CD8-positive, alpha-beta memory T cell (primary cell): ENCODE measurements at regions not wholly inside any gene's neighbourhood (a gene's known extent, or its start where the extent isn't known, plus 50 kb on each side); places are given as distances from the start of the nearest gene placed in this dataset.

ENCODE experiments used
- CTCF ChIA-PET: fragments of 350-600 bp; sonication (Branson Sonifier 250); formaldehyde crosslinking; loops from one replicate; lab custom pipeline; 2021; ENCODE audit warnings: antibody characterized with exemption; lab: Charles Lee
- POLR2A ChIA-PET: fragments of 350-600 bp; sonication (Branson Sonifier 250); formaldehyde crosslinking; loops from one replicate; lab custom pipeline; 2021; ENCODE audit warnings: antibody characterized with exemption; lab: Charles Lee
- DNase-seq, 5 donors: peaks; one replicate each; pipeline versions ENCODE4 v3.0.0 to v3.0.0-alpha.2; 2020 to 2022; ENCODE audit warnings: mixed read lengths in 1 of 5
- H3K27ac ChIP-seq: one replicate; pipeline ENCODE4 v1.7.0; 2013; ENCODE audit warnings: low read depth, mild to moderate bottlenecking, low read length, moderate library complexity
- H3K27me3 ChIP-seq: 2 replicates; pipeline ENCODE4 v1.7.0; 2013; ENCODE audit warnings: low read length, mild to moderate bottlenecking; ENCODE audit not compliant: insufficient read depth, poor library complexity, severe bottlenecking
- H3K36me3 ChIP-seq: 2 replicates; pipeline ENCODE4 v1.7.0; 2013; ENCODE audit warnings: mild to moderate bottlenecking, low read length, moderate library complexity; ENCODE audit not compliant: insufficient read depth
- H3K4me1 ChIP-seq: 2 replicates; pipeline ENCODE4 v1.7.0; 2013; ENCODE audit warnings: mild to moderate bottlenecking, low read length, moderate library complexity; ENCODE audit not compliant: insufficient read depth
- H3K4me3 ChIP-seq: 2 replicates; pipeline ENCODE4 v1.7.0; 2013; ENCODE audit warnings: mild to moderate bottlenecking, low read length
- H3K9me3 ChIP-seq: 2 replicates; pipeline ENCODE4 v1.7.0; 2013; ENCODE audit warnings: mild to moderate bottlenecking, low read length
- H3K27ac Mint-ChIP-seq, 8 donors: one replicate each; pipeline ENCODE4 v1.8.0; 2020 to 2021; ENCODE audit warnings: mixed read lengths in 8 of 8, mild to moderate bottlenecking in 6 of 8, inconsistent platforms in 3 of 8, moderate library complexity in 3 of 8
- H3K27me3 Mint-ChIP-seq, 2 donors: one replicate each; pipeline ENCODE4 v1.8.0; 2020 to 2021; ENCODE audit warnings: mixed read lengths in 2 of 2, mild to moderate bottlenecking in 1 of 2, moderate library complexity in 1 of 2
- H3K36me3 Mint-ChIP-seq, 3 donors: one replicate each; pipeline ENCODE4 v1.8.0; 2020 to 2021; ENCODE audit warnings: mixed read lengths in 3 of 3, inconsistent platforms in 1 of 3, mild to moderate bottlenecking in 1 of 3
- H3K4me1 Mint-ChIP-seq, 3 donors: one replicate each; pipeline ENCODE4 v1.8.0; 2020 to 2021; ENCODE audit warnings: mixed read lengths in 3 of 3, inconsistent platforms in 1 of 3, mild to moderate bottlenecking in 1 of 3
- H3K4me3 Mint-ChIP-seq, 7 donors: one replicate each; pipeline ENCODE4 v1.8.0; 2020 to 2021; ENCODE audit warnings: mixed read lengths in 7 of 7, mild to moderate bottlenecking in 6 of 7, moderate library complexity in 4 of 7, inconsistent platforms in 2 of 7
- H3K9me3 Mint-ChIP-seq, 5 donors: one replicate each; pipeline ENCODE4 v1.8.0; 2020 to 2022; ENCODE audit warnings: mixed read lengths in 5 of 5, mild to moderate bottlenecking in 3 of 5, moderate library complexity in 2 of 5, inconsistent platforms in 1 of 5

- H3K27ac Mint-ChIP-seq = no peak overlapping the region
- DNase-seq = no peak
- Histone ChIP-seq H3K4me3 (no peak overlapping the region), H3K27ac (no peak overlapping the region), H3K36me3 (no peaks in the 10 kb centered on the region), H3K27me3 (peaks cover 12% of the 10 kb centered on the region), H3K4me1 (no peaks in the 10 kb centered on the region), H3K9me3 (no peaks in the 10 kb centered on the region)
- no peak overlapping the region for H3K4me3 Mint-ChIP-seq
- H3K9me3 Mint-ChIP-seq = peaks cover 0 to 1% (median 0%) of the 10 kb centered on the region in 5 donors
- H3K36me3 Mint-ChIP-seq = no peaks in the 10 kb centered on the region
- peaks cover 22 to 29% of the 10 kb centered on the region in 2 donors for H3K27me3 Mint-ChIP-seq
- ChIA-PET POLR2A (no interaction called here), CTCF (no interaction called here)
- H3K4me1 Mint-ChIP-seq = peaks cover 2 to 10% (median 5%) of the 10 kb centered on the region in 3 donors
Measured at GRCh38 chr5:155733935-155734334, 593.0 kb upstream of the SGCD start.

GRCh38 chr5:155735388-155735787 lies 591.6 kb upstream of the SGCD start:
- CTCF ChIA-PET = no interaction called here
- peaks cover 0 to 1% (median 0%) of the 10 kb centered on the region in 5 donors for H3K9me3 Mint-ChIP-seq
- POLR2A ChIA-PET = no interaction called here

GRCh38 chr5:155738616-155739015 lies 588.3 kb upstream of the SGCD start:
- Histone ChIP-seq H3K9me3 (no peaks in the 10 kb centered on the region), H3K27ac (no peak overlapping the region)
- no peaks in the 10 kb centered on the region for H3K4me1 Mint-ChIP-seq

More at GRCh38 chr5:155735388-155735787, 591.6 kb upstream of the SGCD start:
- peaks cover 2% of the 10 kb centered on the region for H3K27me3 ChIP-seq
- H3K27ac Mint-ChIP-seq = no peak overlapping the region
- no peak overlapping the region for H3K27ac ChIP-seq
- no peak for DNase-seq
- H3K27me3 Mint-ChIP-seq = peaks cover 11 to 16% of the 10 kb centered on the region in 2 donors
- H3K4me1 ChIP-seq = no peaks in the 10 kb centered on the region
- H3K4me3 Mint-ChIP-seq = no peak overlapping the region
- no peaks in the 10 kb centered on the region for H3K36me3 Mint-ChIP-seq
- no peak overlapping the region for H3K4me3 ChIP-seq
- no peaks in the 10 kb centered on the region for H3K9me3 ChIP-seq
- H3K4me1 Mint-ChIP-seq = peaks cover 0 to 5% (median 0%) of the 10 kb centered on the region in 3 donors
- no peaks in the 10 kb centered on the region for H3K36me3 ChIP-seq

GRCh38 chr5:155746367-155747038 lies 580.5 kb upstream of the SGCD start:
- peak overlapping the region in 3 of 8 donors; percentile 2 to 27 (median 10) for H3K27ac Mint-ChIP-seq
- CTCF ChIA-PET = no interaction called here
- Histone ChIP-seq H3K4me3 (no peak overlapping the region), H3K9me3 (no peaks in the 10 kb centered on the region), H3K27me3 (no peaks in the 10 kb centered on the region), H3K27ac (no peak overlapping the region), H3K4me1 (no peaks in the 10 kb centered on the region), H3K36me3 (no peaks in the 10 kb centered on the region)
- POLR2A ChIA-PET = no interaction called here
- peaks cover 4 to 8% (median 6%) of the 10 kb centered on the region in 3 donors for H3K4me1 Mint-ChIP-seq
- no peaks in the 10 kb centered on the region for H3K36me3 Mint-ChIP-seq
- peaks cover 0 to 2% (median 0%) of the 10 kb centered on the region in 5 donors for H3K9me3 Mint-ChIP-seq
- DNase-seq = no peak
- H3K27me3 Mint-ChIP-seq = no peaks in the 10 kb centered on the region
- H3K4me3 Mint-ChIP-seq = no peak overlapping the region

More at GRCh38 chr5:155738616-155739015, 588.3 kb upstream of the SGCD start:
- H3K4me3 ChIP-seq = no peak overlapping the region
- DNase-seq = no peak
- H3K4me1 ChIP-seq = no peaks in the 10 kb centered on the region
- H3K36me3 Mint-ChIP-seq = no peaks in the 10 kb centered on the region
- H3K27me3 Mint-ChIP-seq = peaks cover 0 to 2% of the 10 kb centered on the region in 2 donors
- no peak overlapping the region for H3K4me3 Mint-ChIP-seq
- no peaks in the 10 kb centered on the region for H3K27me3 ChIP-seq
- no peaks in the 10 kb centered on the region for H3K36me3 ChIP-seq
- H3K9me3 Mint-ChIP-seq = peaks cover 0 to 1% (median 0%) of the 10 kb centered on the region in 5 donors
- CTCF ChIA-PET = no interaction called here
- H3K27ac Mint-ChIP-seq = no peak overlapping the region
- POLR2A ChIA-PET = no interaction called here

- H3K4me3 Mint-ChIP-seq = no peak overlapping the region
- H3K27me3 Mint-ChIP-seq = peaks cover 0 to 5% of the 10 kb centered on the region in 2 donors
- ChIA-PET CTCF (no interaction called here), POLR2A (no interaction called here)
- H3K4me1 ChIP-seq = no peaks in the 10 kb centered on the region
- H3K27ac ChIP-seq = no peak overlapping the region
- no peak overlapping the region for H3K27ac Mint-ChIP-seq
- H3K27me3 ChIP-seq = no peaks in the 10 kb centered on the region
- H3K9me3 Mint-ChIP-seq = peaks cover 0 to 2% (median 0%) of the 10 kb centered on the region in 5 donors
- H3K9me3 ChIP-seq = no peaks in the 10 kb centered on the region
- H3K4me1 Mint-ChIP-seq = peaks cover 4 to 8% (median 6%) of the 10 kb centered on the region in 3 donors
- DNase-seq = no peak
- H3K36me3 Mint-ChIP-seq = no peaks in the 10 kb centered on the region
- H3K4me3 ChIP-seq = no peak overlapping the region
- H3K36me3 ChIP-seq = no peaks in the 10 kb centered on the region
Measured at GRCh38 chr5:155750101-155750500, 576.9 kb upstream of the SGCD start.

- POLR2A ChIA-PET = no interaction called here
- H3K9me3 ChIP-seq = no peaks in the 10 kb centered on the region
- Mint-ChIP-seq H3K4me1 (peaks cover 4 to 11% (median 6%) of the 10 kb centered on the region in 3 donors), H3K9me3 (peaks cover 0 to 2% (median 0%) of the 10 kb centered on the region in 5 donors), H3K27me3 (peaks cover 0 to 5% of the 10 kb centered on the region in 2 donors), H3K27ac (no peak overlapping the region), H3K4me3 (no peak overlapping the region), H3K36me3 (no peaks in the 10 kb centered on the region)
- DNase-seq = no peak
- H3K27ac ChIP-seq = no peak overlapping the region
- no peaks in the 10 kb centered on the region for H3K27me3 ChIP-seq
- no peaks in the 10 kb centered on the region for H3K36me3 ChIP-seq
- H3K4me3 ChIP-seq = no peak overlapping the region
- CTCF ChIA-PET = no interaction called here
- no peaks in the 10 kb centered on the region for H3K4me1 ChIP-seq
Measured at GRCh38 chr5:155750571-155750970, 576.4 kb upstream of the SGCD start.

- Histone ChIP-seq H3K36me3 (no peaks in the 10 kb centered on the region), H3K9me3 (no peaks in the 10 kb centered on the region), H3K27ac (no peak overlapping the region), H3K27me3 (no peaks in the 10 kb centered on the region), H3K4me1 (no peaks in the 10 kb centered on the region), H3K4me3 (no peak overlapping the region)
- H3K27me3 Mint-ChIP-seq = peaks cover 0 to 5% of the 10 kb centered on the region in 2 donors
- H3K9me3 Mint-ChIP-seq = peaks cover 0 to 2% (median 0%) of the 10 kb centered on the region in 5 donors
- POLR2A ChIA-PET = no interaction called here
- CTCF ChIA-PET = no interaction called here
- H3K4me1 Mint-ChIP-seq = peaks cover 0 to 11% (median 5%) of the 10 kb centered on the region in 3 donors
- no peak overlapping the region for H3K4me3 Mint-ChIP-seq
- no peak overlapping the region for H3K27ac Mint-ChIP-seq
- DNase-seq = no peak
- H3K36me3 Mint-ChIP-seq = peaks cover 0 to 6% (median 0%) of the 10 kb centered on the region in 3 donors
Measured at GRCh38 chr5:155753943-155754581, 572.9 kb upstream of the SGCD start.

GRCh38 chr5:155759252-155759651 lies 567.7 kb upstream of the SGCD start:
- no peaks in the 10 kb centered on the region for H3K27me3 ChIP-seq
- no peak overlapping the region for H3K4me3 Mint-ChIP-seq
- peaks cover 0 to 12% (median 4%) of the 10 kb centered on the region in 3 donors for H3K36me3 Mint-ChIP-seq

More at GRCh38 chr5:155759252-155759651, 567.7 kb upstream of the SGCD start:
- ChIA-PET CTCF (no interaction called here), POLR2A (no interaction called here)
- Histone ChIP-seq H3K4me1 (no peaks in the 10 kb centered on the region), H3K36me3 (no peaks in the 10 kb centered on the region), H3K27ac (no peak overlapping the region), H3K9me3 (peaks cover 9% of the 10 kb centered on the region), H3K4me3 (no peak overlapping the region)
- Mint-ChIP-seq H3K27me3 (peaks cover 0 to 2% of the 10 kb centered on the region in 2 donors), H3K4me1 (peaks cover 4 to 28% (median 20%) of the 10 kb centered on the region in 3 donors), H3K27ac (no peak overlapping the region), H3K9me3 (peaks cover 6 to 12% (median 9%) of the 10 kb centered on the region in 5 donors)
- no peak for DNase-seq
